Kidney glomerular epithelial cell (primary cell): ENCODE measurements at regions not wholly inside any gene's neighbourhood (a gene's known extent, or its start where the extent isn't known, plus 50 kb on each side); places are given as distances from the start of the nearest gene placed in this dataset.

ENCODE experiments used
- DNase-seq: peaks from one replicate; lab custom pipeline; 2025; lab: John Stamatoyannopoulos, UW

DNA sequence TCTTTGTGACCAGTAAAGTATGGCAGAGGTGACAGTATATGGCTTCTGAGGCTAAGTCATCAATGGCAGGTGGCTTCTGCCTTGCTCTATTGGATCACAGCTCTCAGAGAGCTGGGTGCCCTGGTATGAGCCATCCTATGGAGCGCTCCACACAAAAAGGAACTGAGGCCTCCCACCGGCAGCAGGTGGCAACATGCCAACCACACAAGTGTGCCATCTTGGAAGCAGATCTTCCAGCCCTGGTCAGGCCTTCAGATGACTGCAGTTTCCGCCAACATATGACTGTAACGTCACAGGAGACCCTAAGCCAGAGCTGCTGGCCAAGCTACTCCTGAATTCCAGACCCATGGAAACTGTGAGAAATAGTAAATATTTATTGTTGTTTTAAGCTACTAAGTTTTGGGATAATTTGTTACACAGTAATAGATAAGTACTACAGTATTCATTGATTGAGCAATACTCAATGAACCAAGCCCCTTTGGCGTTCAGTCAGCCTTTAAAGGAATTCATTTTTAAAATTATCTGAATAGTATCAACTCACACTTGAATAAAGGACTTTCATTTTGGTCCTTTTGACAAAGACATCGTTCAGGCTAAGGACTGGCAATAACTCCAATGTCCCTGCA, 69.4 kb upstream of the LHX1 start:
- DNase-seq: no peak

DNA sequence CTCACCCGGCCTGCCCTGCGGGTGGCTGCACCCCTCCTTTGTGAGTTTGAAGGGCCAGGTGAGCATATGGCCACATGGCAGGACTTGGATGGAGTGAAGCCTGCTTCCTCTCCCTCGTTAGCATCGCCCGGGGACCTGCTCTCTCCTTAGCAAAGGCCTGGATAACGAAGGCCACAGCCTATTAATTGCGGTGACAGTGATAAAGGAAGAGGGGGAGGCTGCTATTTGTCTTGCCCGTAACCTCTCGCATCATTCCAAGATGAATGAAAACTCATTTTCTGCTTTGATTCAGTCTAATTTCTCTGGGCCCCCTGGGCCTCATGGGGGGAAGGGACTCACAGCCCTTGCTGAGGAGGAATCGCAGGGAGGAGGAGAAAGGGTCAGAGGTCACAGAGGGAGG, 68.5 kb upstream of the LHX1 start:
- DNase-seq: no peak

DNA sequence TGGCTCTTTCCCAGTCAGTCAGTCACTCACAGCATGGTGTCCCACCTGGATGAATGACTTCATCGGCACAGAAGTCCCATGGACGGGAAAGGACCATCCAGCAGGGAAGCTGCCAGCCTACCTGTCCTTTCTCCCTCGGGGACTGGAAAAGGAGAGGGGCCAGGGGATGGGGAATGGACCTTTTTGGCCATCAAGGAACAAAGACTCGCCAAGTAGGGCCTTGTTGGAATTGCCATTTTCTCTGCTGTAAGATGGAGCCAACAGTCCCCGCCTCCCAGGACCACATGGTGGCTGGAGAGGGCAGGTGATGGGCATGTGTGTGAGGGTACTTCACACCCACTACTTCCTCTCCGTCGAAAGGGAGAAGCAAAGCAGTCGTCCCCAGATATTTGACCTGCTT, 67.8 kb upstream of the LHX1 start:
- DNase-seq: no peak

GRCh38 chr17:36869856-36870719, 67.2 kb upstream of the LHX1 start:
- DNase-seq: no peak

- no peak for DNase-seq
These were observed 66.6 kb upstream of the LHX1 start for GRCh38 chr17:36870720-36870999.

DNA sequence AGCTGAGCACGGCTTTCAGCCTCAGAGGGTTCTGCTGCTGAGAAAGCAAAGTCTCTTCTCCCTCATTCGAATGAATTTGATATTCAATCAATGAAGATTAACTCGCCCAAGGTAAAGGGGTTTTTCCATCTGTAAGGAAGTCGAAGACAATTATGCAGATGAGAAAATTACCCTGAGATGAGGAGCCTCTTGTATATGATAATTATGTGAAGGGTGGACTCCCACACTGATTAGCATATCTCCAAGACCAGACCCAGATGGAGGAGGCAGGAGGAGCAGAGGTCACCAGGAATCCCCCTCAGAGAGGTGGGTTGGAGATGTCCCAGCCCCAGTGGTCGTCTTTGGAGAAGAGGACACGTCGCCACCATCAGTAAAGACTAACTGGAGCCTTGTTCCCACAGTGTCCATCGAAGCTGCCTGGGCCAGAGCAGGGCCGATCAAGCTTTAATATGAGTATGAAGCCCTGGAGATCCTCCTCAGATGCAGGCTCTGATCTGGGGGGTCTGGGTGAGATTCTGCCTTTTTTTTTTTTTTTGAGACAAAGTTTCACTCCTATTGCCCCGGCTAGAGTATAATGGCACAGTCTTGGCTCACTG, 61.5 kb upstream of the LHX1 start:
- no peak for DNase-seq

GRCh38 chr17:36876966-36877365, 60.3 kb upstream of the LHX1 start:
- no peak for DNase-seq

DNA sequence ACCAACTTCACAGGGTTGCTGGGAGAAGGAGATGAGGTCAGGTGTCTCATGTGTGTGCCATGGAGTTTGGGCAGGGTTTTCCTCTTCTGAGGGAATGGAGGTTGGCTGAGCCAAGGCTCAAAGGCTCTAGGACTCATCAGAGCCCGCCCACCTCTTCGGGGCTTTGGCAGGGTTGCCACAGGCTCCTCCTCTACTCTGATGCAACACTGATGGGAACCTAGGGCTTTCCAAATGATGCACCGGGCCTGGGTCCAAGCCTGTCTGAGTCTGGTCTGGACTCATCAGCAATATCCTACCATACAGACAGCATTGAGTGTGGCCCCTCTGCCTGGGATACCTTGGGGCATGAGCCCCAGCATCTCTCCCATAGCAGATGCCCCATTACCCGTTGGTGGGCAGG, 59.5 kb upstream of the LHX1 start:
- DNase-seq: no peak

GRCh38 chr17:36878216-36878615, 59.1 kb upstream of the LHX1 start:
- no peak for DNase-seq

DNA sequence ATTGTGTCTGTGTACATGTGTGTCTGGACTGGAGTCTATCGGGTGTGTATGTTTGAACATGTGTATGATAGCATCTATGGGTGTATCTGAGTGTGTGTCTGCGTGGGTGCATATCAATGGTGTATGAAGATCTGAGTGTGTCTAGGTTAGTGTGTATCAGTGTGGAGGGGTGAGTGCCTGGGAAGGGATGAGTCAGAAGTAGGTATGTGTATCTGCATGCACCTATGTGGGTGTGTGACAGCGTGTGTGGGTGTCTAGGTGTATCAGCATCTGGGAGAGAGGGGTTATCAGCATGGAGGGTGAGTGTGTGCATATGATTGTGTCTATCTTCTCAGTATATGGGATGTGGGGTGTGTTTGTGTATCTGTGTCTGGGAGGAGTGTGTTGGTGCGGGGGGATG, 58.2 kb upstream of the LHX1 start:
- DNase-seq: no peak

- no peak for DNase-seq
These were observed 57.6 kb upstream of the LHX1 start for GRCh38 chr17:36879624-36880131.

DNA sequence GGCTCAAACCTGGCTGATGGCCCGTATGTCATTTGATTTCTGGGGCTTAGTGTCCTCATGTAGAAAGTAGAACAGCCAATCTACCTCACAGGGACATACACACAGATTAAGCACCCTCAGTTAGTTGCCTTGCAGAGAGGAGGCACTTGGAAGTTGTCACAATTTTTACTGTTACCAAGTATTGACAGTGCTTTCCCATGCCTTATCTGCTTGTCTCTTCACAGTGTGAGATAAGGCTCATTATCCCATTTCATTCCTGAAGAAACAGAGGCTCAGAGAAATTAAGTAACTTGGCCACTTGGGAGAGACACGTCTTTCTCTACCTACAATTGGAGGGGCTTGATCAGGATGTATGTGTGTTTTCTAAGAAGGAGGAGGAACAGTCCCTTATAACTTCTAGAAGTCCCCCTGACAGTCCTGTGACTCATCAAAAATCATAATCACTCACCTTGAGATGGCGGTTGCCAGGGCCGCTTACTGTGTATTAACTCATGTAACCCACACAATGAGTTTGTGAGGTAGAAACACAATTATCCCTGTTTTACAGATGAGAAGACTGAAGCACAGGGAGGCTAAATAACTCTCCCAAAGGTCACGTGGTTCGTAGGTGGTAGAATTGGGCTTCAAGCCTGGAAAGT, 56.9 kb upstream of the LHX1 start:
- no peak for DNase-seq

GRCh38 chr17:36881323-36881722, 56.0 kb upstream of the LHX1 start:
- no peak for DNase-seq

GRCh38 chr17:36884495-36885152, 52.7 kb upstream of the LHX1 start:
- DNase-seq: no peak

GRCh38 chr17:36885153-36885735, 52.0 kb upstream of the LHX1 start:
- DNase-seq: no peak

DNA sequence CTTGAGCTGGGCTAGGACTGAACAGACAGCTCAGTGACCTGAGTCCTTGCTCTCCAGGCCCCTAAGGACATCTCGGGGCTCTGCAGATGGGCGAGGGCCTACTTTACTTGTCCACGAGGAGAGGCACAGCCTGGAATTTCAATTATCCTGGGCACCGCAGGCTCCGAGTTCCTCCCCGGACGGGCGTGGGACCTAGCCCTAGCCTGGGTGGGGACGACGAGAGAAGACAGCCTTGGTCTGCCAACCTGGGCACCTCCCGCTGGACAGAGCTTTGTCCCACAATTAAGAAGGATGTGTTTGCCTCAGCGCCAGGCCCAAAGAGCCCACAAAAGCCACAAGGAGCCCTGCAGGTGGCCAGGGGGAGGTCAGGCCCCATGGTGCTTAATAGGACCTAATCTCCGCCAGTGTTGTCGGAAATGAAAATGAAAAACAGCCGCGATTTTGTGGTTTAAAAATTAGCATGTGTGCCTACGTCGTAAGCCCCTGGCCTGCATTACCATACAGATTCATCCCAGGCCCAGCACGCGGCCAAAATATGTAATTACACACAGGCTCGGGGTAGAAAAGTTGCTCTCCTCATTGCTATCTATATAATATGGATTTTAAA, 51.4 kb upstream of the LHX1 start:
- DNase-seq: no peak
